ENCODE measurements at regions not wholly inside any gene's neighbourhood (a gene's known extent, or its start where the extent isn't known, plus 50 kb on each side); places are given as distances from the start of the nearest gene placed in this dataset.

- no peak for TF ChIP-seq CTCF (IDR thresholded peaks at IDR 0.05)
- POLR2A ChIA-PET, result no interaction called here
- H3K4me1 ChIP-seq (ENCODE audit: insufficient read depth, low read length), result no peaks in the 10 kb centered on the region
- no peak for DNase-seq
- intact Hi-C loops (cut with DNase I, micrococcal nuclease), result no loop called here
- no peaks in the 10 kb centered on the region for H3K9me3 Mint-ChIP-seq
- CTCF ChIA-PET, result no interaction called here
- peaks cover 0 to 4% of the 10 kb centered on the region in 2 experiments for H3K9me3 ChIP-seq (ENCODE audit: control insufficient read depth in 1 of 2, insufficient read depth in 1 of 2, low read length in 2 of 2)
- no peak overlapping the region for H3K27ac ChIP-seq (ENCODE audit: low read depth in 1 of 2, low read length in 2 of 2)
- H3K27ac Mint-ChIP-seq, result no peak overlapping the region
- H3K4me1 Mint-ChIP-seq (ENCODE audit: low read depth), result no peaks in the 10 kb centered on the region
- H3K4me3 ChIP-seq (ENCODE audit: low read length), result no peak overlapping the region
- ATAC-seq (ENCODE audit: poor library complexity), result no peak
- H3K36me3 ChIP-seq (ENCODE audit: insufficient read depth, low read length), result no peaks in the 10 kb centered on the region
- H3K36me3 Mint-ChIP-seq (ENCODE audit: low read depth), result no peaks in the 10 kb centered on the region
- H3K4me3 Mint-ChIP-seq, result no peak overlapping the region
- H3K27me3 Mint-ChIP-seq, result peaks cover 12% of the 10 kb centered on the region
- no peaks in the 10 kb centered on the region for H3K27me3 ChIP-seq (ENCODE audit: control insufficient read depth in 1 of 2, insufficient read depth in 2 of 2, low read length in 2 of 2)
Observed at GRCh38 chr12:27907766-27908165, 64.8 kb downstream of the PTHLH start.

GRCh38 chr12:27906658-27907473, 65.7 kb downstream of the PTHLH start:
- Mint-ChIP-seq H3K36me3 (ENCODE audit: low read depth) (no peaks in the 10 kb centered on the region), H3K27ac (no peak overlapping the region), H3K27me3 (peaks cover 12% of the 10 kb centered on the region), H3K4me3 (no peak overlapping the region), H3K9me3 (no peaks in the 10 kb centered on the region), H3K4me1 (ENCODE audit: low read depth) (no peaks in the 10 kb centered on the region)
- H3K27me3 ChIP-seq (ENCODE audit: control insufficient read depth in 1 of 2, insufficient read depth in 2 of 2, low read length in 2 of 2), result no peaks in the 10 kb centered on the region
- ATAC-seq (ENCODE audit: poor library complexity), result no peak
- no peaks in the 10 kb centered on the region for H3K4me1 ChIP-seq (ENCODE audit: insufficient read depth, low read length)
- no peak overlapping the region for H3K4me3 ChIP-seq (ENCODE audit: low read length)
- no peaks in the 10 kb centered on the region for H3K36me3 ChIP-seq (ENCODE audit: insufficient read depth, low read length)
- no peak overlapping the region for H3K27ac ChIP-seq (ENCODE audit: low read depth in 1 of 2, low read length in 2 of 2)
- H3K9me3 ChIP-seq (ENCODE audit: control insufficient read depth in 1 of 2, insufficient read depth in 1 of 2, low read length in 2 of 2), result peaks cover 0 to 4% of the 10 kb centered on the region in 2 experiments
- ChIA-PET CTCF (no interaction called here), POLR2A (no interaction called here)
- intact Hi-C loops (cut with DNase I, micrococcal nuclease), result no loop called here
- DNase-seq, result no peak
- TF ChIP-seq CTCF (IDR thresholded peaks at IDR 0.05), result no peak

- no peak overlapping the region for H3K27ac Mint-ChIP-seq
- intact Hi-C loops (cut with DNase I, micrococcal nuclease), result no loop called here
Observed at GRCh38 chr12:27906127-27906500, 66.4 kb downstream of the PTHLH start.

More at GRCh38 chr12:27906127-27906500, 66.4 kb downstream of the PTHLH start:
- Histone ChIP-seq H3K4me1 (ENCODE audit: insufficient read depth, low read length) (no peaks in the 10 kb centered on the region), H3K27ac (ENCODE audit: low read depth in 1 of 2, low read length in 2 of 2) (no peak overlapping the region), H3K27me3 (ENCODE audit: control insufficient read depth in 1 of 2, insufficient read depth in 2 of 2, low read length in 2 of 2) (no peaks in the 10 kb centered on the region), H3K9me3 (ENCODE audit: control insufficient read depth in 1 of 2, insufficient read depth in 1 of 2, low read length in 2 of 2) (peaks cover 0 to 4% of the 10 kb centered on the region in 2 experiments), H3K4me3 (ENCODE audit: low read length) (no peak overlapping the region), H3K36me3 (ENCODE audit: insufficient read depth, low read length) (no peaks in the 10 kb centered on the region)
- ChIA-PET CTCF (interaction anchor here (0.6 kb wide), 2 partner anchors 214 to 349 kb away, joined by 3 to 4 read pairs; no protein-coding TSS in a partner anchor), POLR2A (no interaction called here)
- Mint-ChIP-seq H3K4me1 (ENCODE audit: low read depth) (no peaks in the 10 kb centered on the region), H3K9me3 (no peaks in the 10 kb centered on the region), H3K27me3 (peaks cover 10% of the 10 kb centered on the region), H3K4me3 (no peak overlapping the region), H3K36me3 (ENCODE audit: low read depth) (no peaks in the 10 kb centered on the region)
- no peak for DNase-seq
- no peak for TF ChIP-seq CTCF (IDR thresholded peaks at IDR 0.05)
- ATAC-seq (ENCODE audit: poor library complexity), result no peak
